NCI-H2196 treated with DMSO at 0.1 percent for 48 hours (cell line): ENCODE measurements at regions not wholly inside any gene's neighbourhood (a gene's known extent, or its start where the extent isn't known, plus 50 kb on each side); places are given as distances from the start of the nearest gene placed in this dataset.

Source experiments
- DNase-seq: peaks from one replicate; lab custom pipeline; 2025; ENCODE audit not compliant: unreplicated experiment; lab: John Stamatoyannopoulos, UW

DNA sequence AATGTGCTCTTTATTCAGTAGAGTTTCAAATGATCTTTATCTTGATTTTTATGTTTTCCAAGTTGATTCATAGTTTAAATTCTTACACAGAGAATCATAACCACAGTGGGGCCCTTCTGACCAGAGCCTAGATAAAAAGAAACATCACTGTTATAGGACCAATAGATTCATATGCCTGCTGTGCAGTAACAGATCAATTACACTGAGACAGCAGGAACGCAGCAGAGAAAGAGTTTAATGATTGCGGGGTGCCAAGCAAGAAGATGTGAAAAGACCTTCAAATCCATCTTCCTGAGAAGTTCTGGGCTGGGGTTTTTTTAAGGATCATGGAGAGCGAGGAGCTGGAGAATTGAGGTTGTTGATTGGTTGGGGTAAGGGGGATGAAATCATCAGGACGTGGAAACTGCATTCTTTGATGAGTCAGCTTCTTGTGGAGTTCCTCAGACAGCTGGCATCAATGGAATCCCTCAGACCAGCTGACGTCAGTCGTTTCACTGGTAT, 346.6 kb downstream of the TBC1D4 start:
- DNase-seq, result no peak

DNA sequence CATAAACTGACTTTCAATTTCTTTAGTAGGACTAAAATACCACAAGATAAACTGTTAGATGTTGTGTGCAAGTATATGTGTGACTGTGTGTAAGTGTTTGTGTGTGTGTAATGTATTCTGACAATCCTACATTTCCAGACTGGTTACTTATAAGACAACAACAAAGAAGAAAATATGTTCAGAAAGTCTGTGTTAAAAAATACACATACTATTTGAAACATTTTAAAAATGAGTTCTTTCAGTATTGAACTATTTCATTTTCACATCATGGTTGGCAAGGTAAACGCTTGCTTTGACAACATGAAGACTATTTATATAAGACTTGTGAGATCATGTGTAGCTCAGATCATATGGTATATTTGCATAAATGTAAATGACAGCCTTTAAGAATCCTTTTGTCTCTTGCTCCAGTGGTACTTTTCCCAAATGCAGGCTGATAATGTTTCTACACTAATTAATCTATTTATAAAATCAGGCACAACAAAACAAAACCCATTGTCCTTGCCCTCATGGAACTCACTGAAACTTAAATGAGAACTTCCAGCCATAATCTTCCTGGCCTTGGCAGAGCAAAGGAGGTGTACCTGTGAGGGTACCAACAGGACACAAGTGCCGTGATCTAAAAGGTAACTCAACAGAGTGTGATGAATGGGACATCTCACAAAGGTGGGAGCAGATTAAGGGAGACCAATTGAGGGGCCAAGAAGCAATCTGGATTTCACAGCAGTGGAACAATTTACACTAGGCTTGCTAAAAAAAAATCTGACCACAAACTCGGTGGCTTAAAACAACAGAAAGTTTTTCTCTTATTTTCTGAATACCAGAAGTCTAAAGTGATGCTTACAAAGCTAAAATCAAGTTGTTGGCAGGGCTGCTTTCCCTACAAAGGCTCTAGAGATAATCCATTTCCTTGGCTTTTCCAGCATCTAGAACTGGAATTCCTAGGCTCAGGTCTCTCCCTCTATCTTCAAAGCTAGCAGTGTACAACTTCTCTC, 349.0 kb downstream of the TBC1D4 start:
- DNase-seq, result no peak

- DNase-seq, result no peak
Measured at GRCh38 chr13:75129331-75129730, 352.6 kb downstream of the TBC1D4 start.

- DNase-seq, result no peak
Measured at GRCh38 chr13:75124415-75124814, 357.6 kb downstream of the TBC1D4 start.

- DNase-seq, result no peak
Measured at GRCh38 chr13:75123428-75123827, 358.5 kb downstream of the TBC1D4 start.

DNA sequence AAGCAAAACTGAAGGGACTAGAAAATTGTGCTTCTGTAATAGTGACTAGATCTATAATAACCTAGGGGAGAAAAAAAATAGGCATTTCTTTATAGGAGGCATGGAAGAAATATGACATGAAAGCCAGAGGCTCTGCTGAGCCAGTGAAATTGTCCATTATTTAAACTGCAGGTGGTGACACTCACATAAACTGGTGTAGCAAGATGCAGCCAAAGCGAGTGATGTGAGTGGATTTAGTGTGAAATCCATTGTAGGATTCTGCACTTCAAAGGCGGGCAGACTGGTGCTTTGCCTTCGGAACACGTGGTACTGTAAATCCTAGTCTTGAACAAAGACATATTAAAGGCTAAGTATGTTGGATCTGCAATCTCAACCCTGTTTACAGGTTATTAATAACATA, 361.9 kb downstream of the TBC1D4 start:
- no peak for DNase-seq

GRCh38 chr13:75115171-75115570, 366.8 kb downstream of the TBC1D4 start:
- DNase-seq, result no peak

- no peak for DNase-seq
Measured at GRCh38 chr13:75103976-75104375, 378.0 kb downstream of the TBC1D4 start.

DNA sequence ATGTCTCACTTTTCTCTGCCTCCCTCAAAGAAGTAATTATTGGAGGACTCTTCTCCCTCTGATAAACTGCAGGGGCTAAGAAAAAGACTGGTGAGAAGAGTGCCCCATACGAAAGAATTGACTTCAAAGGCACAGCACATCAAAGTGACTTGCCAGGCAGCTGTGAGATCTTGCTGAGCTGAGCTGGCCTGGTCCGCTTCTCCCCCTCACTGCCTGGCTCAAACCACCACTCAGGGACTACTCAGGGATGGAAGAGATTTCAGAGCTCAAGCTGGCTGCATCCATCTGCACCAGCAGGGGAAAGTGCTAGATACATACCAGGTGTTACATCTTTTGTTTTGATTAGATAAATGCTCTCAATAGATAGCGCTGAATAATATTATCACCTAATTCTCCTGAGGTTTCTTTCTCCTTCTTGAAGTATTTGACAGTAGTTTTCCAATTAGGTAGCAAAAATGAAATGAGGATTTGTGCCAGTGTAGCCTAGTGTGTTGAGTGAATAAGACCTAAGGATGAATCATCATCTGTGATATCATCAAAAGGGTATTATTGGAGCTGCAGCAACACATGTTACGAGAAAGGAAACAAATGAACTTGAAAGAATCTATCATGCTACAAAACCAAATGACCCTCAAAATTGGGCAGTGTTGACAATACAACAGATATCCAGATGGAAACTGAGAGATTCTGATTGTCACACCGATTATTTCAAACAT, 379.8 kb downstream of the TBC1D4 start:
- DNase-seq, result no peak

DNA sequence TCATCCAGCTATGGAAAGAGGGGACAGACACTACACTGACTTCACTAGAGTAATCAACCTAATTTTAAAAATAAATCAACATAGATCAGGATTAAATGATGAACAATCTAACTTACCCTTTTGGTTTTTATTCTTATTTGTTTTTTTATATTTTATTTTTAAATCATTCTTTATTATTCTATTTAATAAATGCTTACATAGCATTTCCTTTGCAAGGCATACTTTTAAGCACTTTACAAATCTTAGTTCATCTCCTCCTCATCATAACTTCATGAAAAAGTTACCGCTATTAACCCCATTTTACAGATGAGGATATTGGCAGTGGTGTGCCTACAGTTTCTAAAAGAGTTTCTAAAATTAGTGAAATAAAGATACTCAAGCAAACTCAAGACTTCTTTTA, 380.6 kb downstream of the TBC1D4 start:
- no peak for DNase-seq

GRCh38 chr13:75092143-75092542, 389.8 kb downstream of the TBC1D4 start:
- no peak for DNase-seq

GRCh38 chr13:75091718-75092117, 390.3 kb downstream of the TBC1D4 start:
- DNase-seq, result no peak

DNA sequence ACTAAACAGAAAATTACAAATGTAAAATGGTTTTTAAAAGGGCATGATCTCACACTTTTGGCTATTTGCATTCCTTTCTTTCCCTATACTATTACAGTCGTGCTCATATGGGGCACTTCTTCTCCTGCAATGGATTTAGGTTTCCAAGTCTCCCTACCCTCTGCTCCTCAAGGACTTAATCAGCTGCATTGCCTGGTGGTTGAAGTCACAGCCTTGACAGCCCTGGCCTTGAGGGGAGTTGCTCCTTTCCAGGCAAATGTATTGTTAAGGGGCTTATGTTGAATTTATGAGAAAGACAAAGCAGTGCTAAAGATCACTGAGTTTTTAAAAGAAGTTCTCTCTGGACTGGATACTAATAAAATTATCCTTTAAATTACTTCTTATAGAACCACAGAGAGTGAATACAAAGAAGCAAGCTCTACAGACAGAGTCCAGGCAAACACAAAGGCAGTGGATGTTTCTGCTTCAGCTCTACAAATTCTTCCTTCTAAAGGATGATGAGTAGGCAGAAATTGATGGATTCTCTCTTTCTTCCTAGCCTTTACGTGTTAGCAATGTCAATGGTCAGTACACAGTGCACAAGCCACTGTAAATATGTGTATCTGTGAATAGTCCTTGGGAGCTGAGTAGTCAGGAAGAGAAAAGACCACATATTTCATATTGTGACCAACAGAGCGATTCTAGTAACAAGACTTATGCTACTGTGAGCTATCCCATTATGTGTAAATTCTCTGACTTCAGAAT, 390.9 kb downstream of the TBC1D4 start:
- no peak for DNase-seq

DNA sequence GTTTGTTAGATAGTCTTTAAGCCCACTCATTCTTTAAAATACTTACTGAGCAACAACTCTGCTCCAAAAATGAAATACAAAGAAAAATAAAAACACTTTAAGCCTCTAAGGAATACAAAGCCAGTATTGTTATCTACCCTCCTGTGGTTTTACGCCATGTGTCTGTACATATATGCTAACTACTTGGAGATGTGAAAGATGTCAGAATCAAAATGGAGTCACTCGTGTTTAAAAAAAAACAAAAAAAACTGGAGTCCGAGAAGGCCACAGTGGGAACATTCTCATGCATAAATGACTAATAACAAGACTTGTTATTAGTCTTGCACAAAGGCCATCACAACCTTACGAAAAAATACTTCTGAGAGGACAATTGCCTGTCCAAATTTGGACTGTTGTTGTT, 393.1 kb downstream of the TBC1D4 start:
- no peak for DNase-seq

DNA sequence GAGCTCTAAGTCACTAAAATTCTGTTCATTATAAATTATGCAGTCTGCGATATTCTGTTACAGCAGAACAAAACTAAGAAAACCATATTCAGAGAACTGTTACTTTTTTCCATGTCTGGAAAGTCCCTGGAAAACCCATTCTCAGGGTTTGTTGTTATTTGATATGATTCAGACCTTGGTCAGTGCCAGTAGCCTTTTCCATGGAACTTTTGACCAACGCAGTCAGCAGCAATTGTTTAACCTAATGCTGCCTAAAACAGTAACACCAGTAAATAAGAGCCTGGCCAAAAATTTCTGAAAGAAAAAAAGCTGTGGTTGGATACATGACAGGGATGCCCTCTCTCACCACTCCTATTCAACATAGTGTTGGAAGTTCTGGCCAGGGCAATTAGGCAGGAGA, 402.7 kb downstream of the TBC1D4 start:
- DNase-seq, result no peak

- no peak for DNase-seq
Measured at GRCh38 chr13:75076476-75076875, 405.5 kb downstream of the TBC1D4 start.

DNA sequence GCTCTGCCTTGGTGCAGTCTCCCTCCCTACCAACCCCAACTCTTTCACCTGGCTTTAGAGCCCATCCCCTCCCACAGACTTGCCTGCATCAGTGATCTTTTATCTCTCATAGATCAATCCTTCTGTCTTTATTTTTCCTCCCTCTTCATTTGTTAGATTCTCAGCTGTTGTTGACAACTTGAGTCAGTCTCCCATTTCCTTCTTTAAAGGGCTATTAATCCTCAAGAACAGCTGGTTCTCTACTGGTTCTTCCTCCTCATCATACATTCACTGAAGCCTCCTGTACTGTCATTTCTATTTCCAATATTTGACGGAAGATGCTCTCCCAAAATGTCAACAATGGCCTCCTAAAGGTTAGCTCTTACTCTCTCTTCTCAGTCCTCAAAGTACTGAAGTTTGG, 408.2 kb downstream of the TBC1D4 start:
- no peak for DNase-seq

- DNase-seq, result no peak
Measured at GRCh38 chr13:75072891-75073290, 409.1 kb downstream of the TBC1D4 start.

DNA sequence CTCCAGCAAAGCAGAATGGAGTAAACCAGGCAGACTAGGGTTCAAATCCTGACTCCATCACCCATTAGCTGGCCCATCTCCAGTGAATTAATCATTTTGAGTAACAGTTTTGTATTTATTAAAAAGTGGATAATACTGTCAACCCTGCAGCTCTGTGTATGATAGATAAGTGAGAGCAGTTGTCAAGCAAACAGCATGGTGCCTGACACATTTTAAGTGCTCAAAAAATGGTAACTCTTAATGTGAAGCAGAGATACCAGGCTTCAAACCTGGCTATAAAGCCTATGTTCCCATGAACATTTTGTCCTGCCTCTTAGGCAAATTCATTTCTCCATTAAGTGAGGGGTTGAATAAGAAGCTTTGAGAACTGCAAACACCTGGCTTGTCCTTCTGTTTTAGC, 409.6 kb downstream of the TBC1D4 start:
- DNase-seq, result no peak

- DNase-seq, result no peak
Measured at GRCh38 chr13:75071796-75072195, 410.2 kb downstream of the TBC1D4 start.

- DNase-seq, result no peak
Measured at GRCh38 chr13:75071395-75071794, 410.6 kb downstream of the TBC1D4 start.
